ENCODE measurements at regions not wholly inside any gene's neighbourhood (a gene's known extent, or its start where the extent isn't known, plus 50 kb on each side); places are given as distances from the start of the nearest gene placed in this dataset.

- TF ChIP-seq CTCF (conservative IDR thresholded peaks at IDR 0.05), result no peak
- Mint-ChIP-seq H3K4me3 (no peak overlapping the region), H3K27me3 (ENCODE audit: low read depth) (no peaks in the 10 kb centered on the region), H3K36me3 (ENCODE audit: low read depth) (no peaks in the 10 kb centered on the region), H3K27ac (ENCODE audit: unreplicated experiment) (no peak overlapping the region), H3K9me3 (no peaks in the 10 kb centered on the region), H3K4me1 (no peaks in the 10 kb centered on the region)
- no peak for DNase-seq (ENCODE audit: low read depth, low spot score)
These were observed 53.4 kb upstream of the STK17B start for GRCh38 chr2:196224756-196225155.

- Mint-ChIP-seq H3K4me1 (no peaks in the 10 kb centered on the region), H3K27ac (ENCODE audit: unreplicated experiment) (no peak overlapping the region), H3K27me3 (ENCODE audit: low read depth) (no peaks in the 10 kb centered on the region), H3K9me3 (no peaks in the 10 kb centered on the region), H3K4me3 (no peak overlapping the region), H3K36me3 (ENCODE audit: low read depth) (no peaks in the 10 kb centered on the region)
- no peak for TF ChIP-seq CTCF (conservative IDR thresholded peaks at IDR 0.05)
- no peak for DNase-seq (ENCODE audit: low read depth, low spot score)
These were observed 53.8 kb upstream of the STK17B start for GRCh38 chr2:196225213-196225612.

- no peak for TF ChIP-seq CTCF (conservative IDR thresholded peaks at IDR 0.05)
- Mint-ChIP-seq H3K36me3 (ENCODE audit: low read depth) (no peaks in the 10 kb centered on the region), H3K4me3 (no peak overlapping the region), H3K27me3 (ENCODE audit: low read depth) (no peaks in the 10 kb centered on the region), H3K27ac (ENCODE audit: unreplicated experiment) (peak overlapping the region; percentile 70), H3K4me1 (no peaks in the 10 kb centered on the region), H3K9me3 (no peaks in the 10 kb centered on the region)
- no peak for DNase-seq (ENCODE audit: low read depth, low spot score)
These were observed 54.8 kb upstream of the STK17B start for GRCh38 chr2:196226058-196226706.

GRCh38 chr2:196226707-196227065 is 55.3 kb upstream of the STK17B start:
- TF ChIP-seq CTCF (conservative IDR thresholded peaks at IDR 0.05), result no peak
- Mint-ChIP-seq H3K36me3 (ENCODE audit: low read depth) (no peaks in the 10 kb centered on the region), H3K27ac (ENCODE audit: unreplicated experiment) (no peak overlapping the region), H3K9me3 (no peaks in the 10 kb centered on the region), H3K4me3 (no peak overlapping the region), H3K4me1 (no peaks in the 10 kb centered on the region), H3K27me3 (ENCODE audit: low read depth) (no peaks in the 10 kb centered on the region)
- no peak for DNase-seq (ENCODE audit: low read depth, low spot score)

GRCh38 chr2:196229013-196229412 is 57.6 kb upstream of the STK17B start:
- Mint-ChIP-seq H3K27ac (ENCODE audit: unreplicated experiment) (peak overlapping the region; percentile 79), H3K4me3 (no peak overlapping the region), H3K4me1 (no peaks in the 10 kb centered on the region), H3K27me3 (ENCODE audit: low read depth) (no peaks in the 10 kb centered on the region), H3K9me3 (no peaks in the 10 kb centered on the region), H3K36me3 (ENCODE audit: low read depth) (no peaks in the 10 kb centered on the region)
- DNase-seq (ENCODE audit: low read depth, low spot score), result no peak
- TF ChIP-seq CTCF (conservative IDR thresholded peaks at IDR 0.05), result no peak
